Keratinocyte (primary cell): ENCODE measurements at regions not wholly inside any gene's neighbourhood (a gene's known extent, or its start where the extent isn't known, plus 50 kb on each side); places are given as distances from the start of the nearest gene placed in this dataset.

Experiments
- DNase-seq: peaks from one replicate; pipeline ENCODE4 v3.0.0-alpha.2; 2011; ENCODE audit warnings: low read depth, missing footprints, low spot score
- FAIRE-seq: peaks from 2 replicates; lab custom pipeline; 2011; peaks lifted over from hg19 to GRCh38; lab: Jason Lieb, UNC
- H2AFZ ChIP-seq: 2 replicates; pipeline ENCODE4 v1.6.0; 2012; ENCODE audit warnings: low read length, control low read depth, inconsistent platforms; ENCODE audit not compliant: control insufficient read depth
- H3K27ac ChIP-seq: 2 replicates; pipeline ENCODE4 v1.5.1; 2011; ENCODE audit warnings: low read length; ENCODE audit not compliant: control insufficient read depth, insufficient read depth
- H3K27me3 ChIP-seq: 3 replicates; pipeline ENCODE4 v1.6.0; 2011; ENCODE audit warnings: low read length; ENCODE audit not compliant: control insufficient read depth, insufficient read depth; ENCODE audit errors: extremely low read depth
- H3K36me3 ChIP-seq, 2 experiments: 2 replicates in 1 of 2; 3 replicates in 1 of 2; pipeline ENCODE4 v1.5.1; 2011; ENCODE audit warnings: low read length in 2 of 2, mild to moderate bottlenecking in 1 of 2; ENCODE audit not compliant: control insufficient read depth in 2 of 2, insufficient read depth in 2 of 2; ENCODE audit errors: extremely low read depth in 1 of 2
- H3K4me1 ChIP-seq: 3 replicates; pipeline ENCODE4 v1.5.1; 2011; ENCODE audit warnings: low read length; ENCODE audit not compliant: control insufficient read depth, insufficient read depth; ENCODE audit errors: extremely low read depth
- H3K4me2 ChIP-seq: 3 replicates; pipeline ENCODE4 v1.6.0; 2011; ENCODE audit warnings: low read depth, low read length; ENCODE audit not compliant: control insufficient read depth, insufficient read depth; ENCODE audit errors: extremely low read depth
- H3K4me3 ChIP-seq, 3 experiments: fragments of 200-600 bp in 1 of 3; sonication (generic) in 1 of 3; 2 replicates in 2 of 3; 3 replicates in 1 of 3; pipeline ENCODE4 v1.5.1; 2011 to 2016; ENCODE audit warnings: low read length in 3 of 3, mild to moderate bottlenecking in 3 of 3, control low read depth in 2 of 3, inconsistent platforms in 1 of 3, low read depth in 1 of 3, mixed read lengths in 1 of 3, mixed run types in 1 of 3, moderate library complexity in 1 of 3; ENCODE audit not compliant: control insufficient read depth in 2 of 3, insufficient read depth in 2 of 3; ENCODE audit errors: extremely low read depth in 1 of 3
- H3K79me2 ChIP-seq: 2 replicates; pipeline ENCODE4 v1.6.0; 2012; ENCODE audit warnings: low read length; ENCODE audit not compliant: control insufficient read depth, insufficient read depth
- H3K9ac ChIP-seq: 3 replicates; pipeline ENCODE4 v1.6.0; 2011; ENCODE audit warnings: low read length; ENCODE audit not compliant: control insufficient read depth, insufficient read depth; ENCODE audit errors: extremely low read depth
- H3K9me1 ChIP-seq: 3 replicates; pipeline ENCODE4 v1.6.0; 2011; ENCODE audit warnings: low read length; ENCODE audit not compliant: control insufficient read depth, insufficient read depth; ENCODE audit errors: extremely low read depth
- H3K9me3 ChIP-seq: 2 replicates; pipeline ENCODE4 v1.5.1; 2012; ENCODE audit warnings: low read depth, low read length; ENCODE audit not compliant: control insufficient read depth
- H4K20me1 ChIP-seq: 3 replicates; pipeline ENCODE4 v1.6.0; 2011; ENCODE audit warnings: low read length; ENCODE audit not compliant: control insufficient read depth, insufficient read depth; ENCODE audit errors: extremely low read depth
- CTCF ChIP-seq, 3 experiments: IDR thresholded peaks in 1 of 3; conservative IDR thresholded peaks in 1 of 3; optimal IDR thresholded peaks in 1 of 3; 2 replicates in 2 of 3; 3 replicates in 1 of 3; pipeline versions ENCODE3 to v1.5.1; 2011; ENCODE audit warnings: low read length in 3 of 3, mild to moderate bottlenecking in 3 of 3, moderate library complexity in 2 of 3, control low read depth in 1 of 3, inconsistent platforms in 1 of 3; ENCODE audit not compliant: insufficient read depth in 2 of 3; ENCODE audit errors: extremely low read depth in 1 of 3
- EZH2 ChIP-seq: IDR thresholded peaks from one replicate; pipeline ENCODE4 v1.6.1; 2012; ENCODE audit warnings: inconsistent platforms, mild to moderate bottlenecking, low read length, moderate library complexity
- dilution Hi-C: fragments of 300-500 bp; cut with MboI; formaldehyde crosslinking; loops from one replicate; pipeline ENCODE4 v1.7.0; 2020; ENCODE audit warnings: low sequenced_read_pairs; ENCODE audit not compliant: extremely low pct_ligation_motif_present

- TF ChIP-seq EZH2: no peak
- TF ChIP-seq CTCF (optimal IDR thresholded peaks at IDR 0.05 in 1 of 3, IDR thresholded peaks at IDR 0.05 in 1 of 3, conservative IDR thresholded peaks at IDR 0.05 in 1 of 3; ENCODE audit: extremely low read depth in 1 of 3, insufficient read depth in 2 of 3, low read length in 3 of 3): no peak
- H3K79me2 ChIP-seq: no peaks in the 10 kb centered on the region
- H2AFZ ChIP-seq: no peak overlapping the region
- H3K9me1 ChIP-seq: no peaks in the 10 kb centered on the region
- no peak overlapping the region for H3K27ac ChIP-seq
- no peaks in the 10 kb centered on the region for H3K9me3 ChIP-seq
- no peak overlapping the region for H3K4me2 ChIP-seq
- dilution Hi-C loops: no loop called here
- H3K36me3 ChIP-seq: no peaks in the 10 kb centered on the region
- H3K4me1 ChIP-seq: no peaks in the 10 kb centered on the region
- no peaks in the 10 kb centered on the region for H4K20me1 ChIP-seq
- H3K9ac ChIP-seq: no peak overlapping the region
- FAIRE-seq (no peak), DNase-seq (no peak)
- no peak overlapping the region for H3K4me3 ChIP-seq
- H3K27me3 ChIP-seq: no peaks in the 10 kb centered on the region
These were observed 184.6 kb downstream of the CYP26B1 start for GRCh38 chr2:71962911-71963694.

GRCh38 chr2:71962350-71962749, 185.3 kb downstream of the CYP26B1 start:
- no peaks in the 10 kb centered on the region for H3K4me1 ChIP-seq
- H3K9me1 ChIP-seq: no peaks in the 10 kb centered on the region
- no peaks in the 10 kb centered on the region for H3K36me3 ChIP-seq
- DNase-seq (no peak), FAIRE-seq (no peak)
- H3K79me2 ChIP-seq: no peaks in the 10 kb centered on the region
- H3K4me3 ChIP-seq: no peak overlapping the region
- H2AFZ ChIP-seq: no peak overlapping the region
- H3K9ac ChIP-seq: no peak overlapping the region
- dilution Hi-C loops: no loop called here
- no peak for TF ChIP-seq CTCF (optimal IDR thresholded peaks at IDR 0.05 in 1 of 3, IDR thresholded peaks at IDR 0.05 in 1 of 3, conservative IDR thresholded peaks at IDR 0.05 in 1 of 3; ENCODE audit: extremely low read depth in 1 of 3, insufficient read depth in 2 of 3, low read length in 3 of 3)
- TF ChIP-seq EZH2: no peak
- H3K4me2 ChIP-seq: no peak overlapping the region
- H3K27ac ChIP-seq: no peak overlapping the region
- H4K20me1 ChIP-seq: no peaks in the 10 kb centered on the region
- H3K27me3 ChIP-seq: no peaks in the 10 kb centered on the region
- H3K9me3 ChIP-seq: no peaks in the 10 kb centered on the region
